ENCODE measurements at regions not wholly inside any gene's neighbourhood (a gene's known extent, or its start where the extent isn't known, plus 50 kb on each side); places are given as distances from the start of the nearest gene placed in this dataset.

DNA sequence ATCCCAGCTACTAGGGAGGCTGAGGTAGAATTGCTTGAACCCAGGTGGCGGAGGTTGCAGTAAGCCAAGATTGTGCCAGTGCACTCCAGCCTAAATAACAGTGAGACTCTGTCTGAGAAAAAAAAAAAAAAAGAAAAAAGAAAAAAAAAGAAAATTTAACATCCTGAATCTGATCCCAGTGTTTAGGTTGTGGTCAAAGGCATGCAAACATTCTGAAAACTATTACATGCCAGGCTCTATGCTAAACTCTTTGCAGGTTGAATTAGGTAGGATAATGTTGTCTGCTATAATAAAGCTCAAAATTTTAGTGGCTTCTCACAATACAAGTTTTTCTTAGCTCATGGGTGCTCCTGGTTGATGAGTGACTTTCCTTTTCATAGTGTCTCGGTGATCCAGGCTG, 367.4 kb downstream of the PSAT1 start:
- no peak for TF ChIP-seq CTCF (conservative IDR thresholded peaks at IDR 0.05; ENCODE audit: low read depth, low read length)
- H3K4me3 ChIP-seq (IDR thresholded peaks at IDR 0.05; ENCODE audit: insufficient read depth, low read depth, low read length): no peak overlapping the region
- no peaks in the 10 kb centered on the region for H3K27me3 ChIP-seq (ENCODE audit: insufficient read depth, low read depth)
- no peak overlapping the region for H2AFZ ChIP-seq (ENCODE audit: low read depth)
- H3K27ac ChIP-seq: no peak overlapping the region
- H3K4me1 ChIP-seq (ENCODE audit: low read depth, poor library complexity, severe bottlenecking): no peaks in the 10 kb centered on the region
- no peaks in the 10 kb centered on the region for H4K20me1 ChIP-seq (ENCODE audit: insufficient read depth)
- H3K79me2 ChIP-seq (ENCODE audit: insufficient read depth, low read depth): no peaks in the 10 kb centered on the region
- no peaks in the 10 kb centered on the region for H3K36me3 ChIP-seq (ENCODE audit: insufficient read depth)
- no peak overlapping the region for H3K9ac ChIP-seq
- H3K4me2 ChIP-seq: no peak overlapping the region

- no peaks in the 10 kb centered on the region for H3K36me3 ChIP-seq (ENCODE audit: insufficient read depth)
- no peak overlapping the region for H2AFZ ChIP-seq (ENCODE audit: low read depth)
- no peaks in the 10 kb centered on the region for H3K27me3 ChIP-seq (ENCODE audit: insufficient read depth, low read depth)
- no peak overlapping the region for H3K27ac ChIP-seq
- no peaks in the 10 kb centered on the region for H3K79me2 ChIP-seq (ENCODE audit: insufficient read depth, low read depth)
- no peak overlapping the region for H3K4me3 ChIP-seq (IDR thresholded peaks at IDR 0.05; ENCODE audit: insufficient read depth, low read depth, low read length)
- no peaks in the 10 kb centered on the region for H4K20me1 ChIP-seq (ENCODE audit: insufficient read depth)
- no peaks in the 10 kb centered on the region for H3K4me1 ChIP-seq (ENCODE audit: low read depth, poor library complexity, severe bottlenecking)
- no peak overlapping the region for H3K4me2 ChIP-seq
- no peak overlapping the region for H3K9ac ChIP-seq
- no peak for TF ChIP-seq CTCF (conservative IDR thresholded peaks at IDR 0.05; ENCODE audit: low read depth, low read length)
Observed at GRCh38 chr9:78666818-78667414, 370.0 kb downstream of the PSAT1 start.

GRCh38 chr9:78668148-78668832, 371.4 kb downstream of the PSAT1 start:
- Histone ChIP-seq H3K27ac (no peak overlapping the region), H2AFZ (ENCODE audit: low read depth) (no peak overlapping the region)

DNA sequence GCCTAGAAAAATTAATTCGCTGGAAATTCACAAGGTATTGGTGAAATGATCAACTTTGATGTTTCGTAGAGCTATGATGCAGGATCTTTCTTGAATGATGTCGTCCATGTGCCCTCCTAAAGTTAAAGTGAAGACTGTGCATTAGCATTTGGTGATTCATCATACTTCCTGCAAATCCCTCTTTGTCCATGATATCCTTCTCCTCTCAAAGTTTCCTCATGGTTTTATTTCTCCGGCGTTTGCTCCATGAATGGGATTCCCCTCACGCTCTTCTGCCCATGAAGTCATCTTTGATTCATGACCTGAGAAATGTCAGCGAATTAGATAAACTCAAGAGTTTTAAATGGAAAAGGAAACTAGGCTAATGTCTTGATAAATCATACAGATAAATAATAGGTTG, 372.7 kb downstream of the PSAT1 start:
- no peak for TF ChIP-seq CTCF (conservative IDR thresholded peaks at IDR 0.05; ENCODE audit: low read depth, low read length)

More at GRCh38 chr9:78668148-78668832, 371.4 kb downstream of the PSAT1 start:
- TF ChIP-seq CTCF (conservative IDR thresholded peaks at IDR 0.05; ENCODE audit: low read depth, low read length): no peak
- Histone ChIP-seq H3K27me3 (ENCODE audit: insufficient read depth, low read depth) (no peaks in the 10 kb centered on the region), H3K36me3 (ENCODE audit: insufficient read depth) (no peaks in the 10 kb centered on the region), H3K4me2 (no peak overlapping the region), H3K9ac (no peak overlapping the region), H4K20me1 (ENCODE audit: insufficient read depth) (no peaks in the 10 kb centered on the region), H3K79me2 (ENCODE audit: insufficient read depth, low read depth) (no peaks in the 10 kb centered on the region), H3K4me1 (ENCODE audit: low read depth, poor library complexity, severe bottlenecking) (no peaks in the 10 kb centered on the region), H3K4me3 (IDR thresholded peaks at IDR 0.05; ENCODE audit: insufficient read depth, low read depth, low read length) (no peak overlapping the region)

More for the DNA sequence above, 372.7 kb downstream of the PSAT1 start:
- H3K36me3 ChIP-seq (ENCODE audit: insufficient read depth): no peaks in the 10 kb centered on the region
- no peak overlapping the region for H3K4me3 ChIP-seq (IDR thresholded peaks at IDR 0.05; ENCODE audit: insufficient read depth, low read depth, low read length)
- H3K4me1 ChIP-seq (ENCODE audit: low read depth, poor library complexity, severe bottlenecking): no peaks in the 10 kb centered on the region
- no peak overlapping the region for H2AFZ ChIP-seq (ENCODE audit: low read depth)
- no peaks in the 10 kb centered on the region for H4K20me1 ChIP-seq (ENCODE audit: insufficient read depth)
- no peaks in the 10 kb centered on the region for H3K79me2 ChIP-seq (ENCODE audit: insufficient read depth, low read depth)
- H3K27me3 ChIP-seq (ENCODE audit: insufficient read depth, low read depth): no peaks in the 10 kb centered on the region
- no peak overlapping the region for H3K9ac ChIP-seq
- no peak overlapping the region for H3K4me2 ChIP-seq
- no peak overlapping the region for H3K27ac ChIP-seq

Data from KMS-11 (cell line).